ENCODE measurements at regions not wholly inside any gene's neighbourhood (a gene's known extent, or its start where the extent isn't known, plus 50 kb on each side); places are given as distances from the start of the nearest gene placed in this dataset.

- TF ChIP-seq, protein P1, sequence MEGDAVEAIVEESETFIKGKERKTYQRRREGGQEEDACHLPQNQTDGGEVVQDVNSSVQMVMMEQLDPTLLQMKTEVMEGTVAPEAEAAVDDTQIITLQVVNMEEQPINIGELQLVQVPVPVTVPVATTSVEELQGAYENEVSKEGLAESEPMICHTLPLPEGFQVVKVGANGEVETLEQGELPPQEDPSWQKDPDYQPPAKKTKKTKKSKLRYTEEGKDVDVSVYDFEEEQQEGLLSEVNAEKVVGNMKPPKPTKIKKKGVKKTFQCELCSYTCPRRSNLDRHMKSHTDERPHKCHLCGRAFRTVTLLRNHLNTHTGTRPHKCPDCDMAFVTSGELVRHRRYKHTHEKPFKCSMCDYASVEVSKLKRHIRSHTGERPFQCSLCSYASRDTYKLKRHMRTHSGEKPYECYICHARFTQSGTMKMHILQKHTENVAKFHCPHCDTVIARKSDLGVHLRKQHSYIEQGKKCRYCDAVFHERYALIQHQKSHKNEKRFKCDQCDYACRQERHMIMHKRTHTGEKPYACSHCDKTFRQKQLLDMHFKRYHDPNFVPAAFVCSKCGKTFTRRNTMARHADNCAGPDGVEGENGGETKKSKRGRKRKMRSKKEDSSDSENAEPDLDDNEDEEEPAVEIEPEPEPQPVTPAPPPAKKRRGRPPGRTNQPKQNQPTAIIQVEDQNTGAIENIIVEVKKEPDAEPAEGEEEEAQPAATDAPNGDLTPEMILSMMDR (IDR thresholded peaks at IDR 0.05) = no peak
- Histone ChIP-seq H3K9me3 (no peaks in the 10 kb centered on the region), H3K27me3 (no peaks in the 10 kb centered on the region), H3K4me1 (no peaks in the 10 kb centered on the region), H3K4me3 (no peak overlapping the region), H3K36me3 (no peaks in the 10 kb centered on the region), H3K27ac (no peak overlapping the region)
- intact Hi-C loops (cut with DNase I) = no loop called here
- ATAC-seq (no peak), DNase-seq (no peak)
Observed at GRCh38 chr6:18555750-18556149, 168.6 kb downstream of the RNF144B start.

DNA sequence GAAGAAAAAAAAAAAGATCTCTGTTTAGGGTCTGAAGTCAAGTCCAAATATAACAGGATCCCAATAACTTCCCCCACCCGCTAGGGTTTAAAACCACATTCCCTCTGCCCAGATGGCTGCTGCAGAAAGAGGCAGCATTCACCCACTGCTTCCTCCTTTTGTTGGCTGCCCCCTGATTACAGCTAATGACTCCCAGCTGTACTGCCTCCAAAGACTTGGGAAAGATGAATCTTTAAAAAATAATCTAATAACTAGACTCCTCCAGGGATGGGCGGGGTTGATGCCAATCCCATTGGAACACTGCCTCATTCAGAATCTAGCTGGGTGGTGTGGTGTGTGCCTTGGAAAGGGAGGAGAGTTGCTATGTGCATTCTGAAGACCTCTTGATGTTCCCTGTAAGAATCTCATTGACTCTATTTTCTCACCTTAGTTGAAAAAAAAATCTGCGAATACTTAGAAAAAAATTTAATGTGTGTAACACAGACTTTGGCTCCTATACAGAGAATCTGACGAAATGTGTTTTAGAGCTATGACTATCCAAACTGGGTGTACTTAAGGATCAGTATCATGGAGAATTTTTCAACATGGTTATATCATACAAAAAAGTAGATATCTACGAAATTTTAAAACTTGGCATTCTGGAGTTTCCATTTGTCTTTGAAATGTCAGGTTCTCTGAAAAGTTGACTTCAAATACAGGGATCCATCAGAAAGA, 174.0 kb downstream of the RNF144B start:
- Histone ChIP-seq H3K9me3 (no peaks in the 10 kb centered on the region), H3K4me1 (no peaks in the 10 kb centered on the region), H3K36me3 (no peaks in the 10 kb centered on the region), H3K4me3 (no peak overlapping the region), H3K27me3 (no peaks in the 10 kb centered on the region), H3K27ac (no peak overlapping the region)
- intact Hi-C loops (cut with DNase I) = no loop called here
- ATAC-seq (no peak), DNase-seq (no peak)
- TF ChIP-seq, protein P1 (IDR thresholded peaks at IDR 0.05) = no peak

DNA sequence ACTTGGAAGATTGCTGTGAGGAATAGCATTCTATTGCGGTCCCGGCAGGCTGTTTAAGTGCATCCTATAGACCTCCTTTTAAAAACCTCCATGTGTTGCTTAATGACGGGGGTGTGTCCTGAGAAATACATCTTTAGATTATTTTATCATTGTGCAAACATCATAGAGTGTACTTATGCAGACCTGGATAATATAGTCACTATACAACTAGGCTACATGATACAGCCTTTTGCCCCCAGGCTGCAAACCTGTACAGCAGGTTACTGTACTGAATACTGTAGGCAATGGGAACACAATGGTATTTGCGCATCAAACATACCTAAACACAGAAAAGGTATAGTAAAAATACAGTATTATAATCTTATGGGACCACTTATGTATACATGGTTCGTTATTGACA, 175.6 kb downstream of the RNF144B start:
- intact Hi-C loops (cut with DNase I) = no loop called here
- Histone ChIP-seq H3K4me3 (no peak overlapping the region), H3K27ac (no peak overlapping the region), H3K36me3 (no peaks in the 10 kb centered on the region), H3K9me3 (no peaks in the 10 kb centered on the region), H3K27me3 (no peaks in the 10 kb centered on the region), H3K4me1 (no peaks in the 10 kb centered on the region)
- no peak for ATAC-seq
- DNase-seq = no peak
- TF ChIP-seq, protein P1 (IDR thresholded peaks at IDR 0.05) = no peak

DNA sequence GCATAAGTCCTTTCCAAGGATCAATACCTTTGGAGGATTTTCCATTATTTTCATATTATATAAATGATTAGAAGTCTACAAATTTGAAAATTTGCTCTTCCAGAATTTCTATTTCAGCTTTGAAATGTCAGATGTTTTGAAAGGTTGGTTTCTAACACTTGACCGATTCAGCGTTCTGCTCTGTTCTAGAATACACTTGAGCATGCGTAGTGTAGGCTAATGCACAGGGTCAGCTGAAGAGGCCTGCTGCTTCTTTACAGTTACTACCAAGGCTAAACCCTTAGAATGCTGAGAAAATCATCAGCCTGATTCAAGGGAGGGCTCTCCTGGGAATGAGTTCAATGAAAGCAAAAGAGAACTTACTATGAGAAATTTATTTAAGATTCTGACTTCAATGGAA, 177.6 kb downstream of the RNF144B start:
- H3K4me3 ChIP-seq = no peak overlapping the region
- H3K36me3 ChIP-seq = no peaks in the 10 kb centered on the region
- ATAC-seq (no peak), DNase-seq (no peak)
- TF ChIP-seq, protein P1 (IDR thresholded peaks at IDR 0.05) = no peak
- no peaks in the 10 kb centered on the region for H3K4me1 ChIP-seq
- H3K27ac ChIP-seq = no peak overlapping the region
- H3K9me3 ChIP-seq = no peaks in the 10 kb centered on the region
- no peaks in the 10 kb centered on the region for H3K27me3 ChIP-seq
- intact Hi-C loops (cut with DNase I) = no loop called here

GRCh38 chr6:18565231-18565630, 178.1 kb downstream of the RNF144B start:
- Histone ChIP-seq H3K27me3 (no peaks in the 10 kb centered on the region), H3K4me1 (no peaks in the 10 kb centered on the region), H3K27ac (no peak overlapping the region), H3K4me3 (no peak overlapping the region), H3K36me3 (no peaks in the 10 kb centered on the region), H3K9me3 (no peaks in the 10 kb centered on the region)
- DNase-seq = no peak
- intact Hi-C loops (cut with DNase I) = no loop called here
- TF ChIP-seq, protein P1 (IDR thresholded peaks at IDR 0.05) = no peak
- no peak for ATAC-seq

DNA sequence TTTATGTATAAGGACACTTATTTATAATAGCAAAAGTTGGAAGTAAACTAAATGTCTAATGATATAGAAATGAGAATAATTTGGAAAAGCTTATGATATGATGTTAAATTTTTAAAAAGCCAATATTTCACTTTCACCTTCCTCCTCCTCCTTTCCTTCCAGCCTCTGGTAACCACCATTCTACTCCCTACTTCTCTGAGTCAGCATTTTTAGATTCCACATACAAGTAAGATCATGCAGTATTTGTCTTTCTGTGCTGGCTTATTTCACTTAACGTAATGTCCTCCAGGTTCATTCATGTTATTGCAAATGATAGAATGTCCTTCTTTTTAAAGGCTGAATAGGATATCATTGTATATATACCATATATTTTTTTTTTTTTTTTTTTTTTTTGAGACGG, 180.2 kb downstream of the RNF144B start:
- no peak overlapping the region for H3K4me3 ChIP-seq
- intact Hi-C loops (cut with DNase I) = no loop called here
- H3K9me3 ChIP-seq = no peaks in the 10 kb centered on the region
- TF ChIP-seq, protein P1 (IDR thresholded peaks at IDR 0.05) = no peak
- ATAC-seq = no peak
- H3K27ac ChIP-seq = no peak overlapping the region
- no peaks in the 10 kb centered on the region for H3K27me3 ChIP-seq
- no peak for DNase-seq
- H3K36me3 ChIP-seq = no peaks in the 10 kb centered on the region
- no peaks in the 10 kb centered on the region for H3K4me1 ChIP-seq
